PFSK-1 (cell line): ENCODE measurements at regions not wholly inside any gene's neighbourhood (a gene's known extent, or its start where the extent isn't known, plus 50 kb on each side); places are given as distances from the start of the nearest gene placed in this dataset.

Experiments used
- FOXP2 ChIP-seq: optimal IDR thresholded peaks from 2 replicates; pipeline ENCODE3; 2011; ENCODE audit warnings: borderline replicate concordance, control low read depth, inconsistent platforms; ENCODE audit not compliant: insufficient read depth; ENCODE audit errors: extremely low read length, extremely low read depth
- POLR2AphosphoS5 ChIP-seq: IDR thresholded peaks from 2 replicates; pipeline ENCODE4 v1.6.1; 2012; ENCODE audit warnings: low read depth, mild to moderate bottlenecking, control low read depth, low read length, moderate library complexity
- REST ChIP-seq, 2 experiments: IDR thresholded peaks; 2 replicates each; pipeline versions ENCODE4 v1.6.1 to v1.8.0; 2011 to 2012; ENCODE audit warnings: low read depth in 2 of 2, low read length in 2 of 2, control low read depth in 1 of 2, inconsistent platforms in 1 of 2, mild to moderate bottlenecking in 1 of 2, moderate library complexity in 1 of 2; ENCODE audit not compliant: insufficient read depth in 1 of 2
- SIN3A ChIP-seq: IDR thresholded peaks from 2 replicates; pipeline ENCODE4 v1.6.1; 2012; ENCODE audit warnings: mild to moderate bottlenecking, low read length, moderate library complexity, borderline replicate concordance; ENCODE audit not compliant: insufficient read depth
- TAF1 ChIP-seq: IDR thresholded peaks from 2 replicates; pipeline ENCODE4 v1.6.1; 2012; ENCODE audit warnings: low read length, control low read depth, borderline replicate concordance; ENCODE audit not compliant: insufficient read depth

GRCh38 chr1:232239522-232239921, 390.4 kb downstream of the SIPA1L2 start:
- TF ChIP-seq SIN3A (no peak), REST (IDR thresholded peaks at IDR 0.05; ENCODE audit: insufficient read depth in 1 of 2, low read depth in 2 of 2, low read length in 2 of 2) (no peak), TAF1 (no peak), FOXP2 (no peak), POLR2AphosphoS5 (no peak)

- TF ChIP-seq SIN3A (no peak), FOXP2 (no peak)
Measured at GRCh38 chr1:232238009-232238408, 391.9 kb downstream of the SIPA1L2 start.

- TF ChIP-seq REST (IDR thresholded peaks at IDR 0.05; ENCODE audit: insufficient read depth in 1 of 2, low read depth in 2 of 2, low read length in 2 of 2) (no peak), FOXP2 (no peak), TAF1 (no peak), SIN3A (no peak), POLR2AphosphoS5 (no peak)
Measured at GRCh38 chr1:232227306-232227705, 402.6 kb downstream of the SIPA1L2 start.

GRCh38 chr1:232226197-232226712, 403.7 kb downstream of the SIPA1L2 start:
- TF ChIP-seq POLR2AphosphoS5 (no peak), SIN3A (no peak), FOXP2 (no peak), REST (IDR thresholded peaks at IDR 0.05; ENCODE audit: insufficient read depth in 1 of 2, low read depth in 2 of 2, low read length in 2 of 2) (no peak), TAF1 (no peak)

- TF ChIP-seq SIN3A (no peak), FOXP2 (no peak), TAF1 (no peak), REST (IDR thresholded peaks at IDR 0.05; ENCODE audit: insufficient read depth in 1 of 2, low read depth in 2 of 2, low read length in 2 of 2) (no peak), POLR2AphosphoS5 (no peak)
Measured at GRCh38 chr1:232225336-232226131, 404.4 kb downstream of the SIPA1L2 start.
